A549 (cell line): ENCODE measurements at regions not wholly inside any gene's neighbourhood (a gene's known extent, or its start where the extent isn't known, plus 50 kb on each side); places are given as distances from the start of the nearest gene placed in this dataset.

Source experiments
- ATAC-seq, 2 experiments: fragments of 200-7000 bp in 1 of 2; fragments of >200 bp in 1 of 2; cut with Nextera tagmentation in 1 of 2; cut with Tn5 transposase in 1 of 2; 3 replicates each; pipeline versions ENCODE4 v1.8.0 to v1.9.1; 2018 to 2020; ENCODE audit warnings: mild to moderate bottlenecking in 1 of 2, moderate library complexity in 1 of 2
- CTCF ChIA-PET: fragments of 300-600 bp; sonication (Branson Sonifier 250); formaldehyde crosslinking; extraction: SDS; loops from one replicate; lab custom pipeline; 2021; ENCODE audit warnings: antibody characterized with exemption, inconsistent platforms; lab: Yijun Ruan, JAX
- POLR2A ChIA-PET: fragments of 350-600 bp; formaldehyde crosslinking; extraction: SDS; loops from one replicate; lab custom pipeline; 2021; ENCODE audit warnings: antibody characterized with exemption, inconsistent platforms; lab: Yijun Ruan, JAX
- DNase-seq, 2 experiments: peaks; one replicate each; pipeline versions ENCODE4 v3.0.0 to v3.0.0-alpha.2; 2011 to 2016; ENCODE audit warnings: low read depth in 1 of 2, low spot score in 1 of 2
- FAIRE-seq: peaks from 2 replicates; lab custom pipeline; 2011; peaks lifted over from hg19 to GRCh38; lab: Jason Lieb, UNC
- H3K27ac ChIP-seq, 2 experiments: fragments of >200 bp; sonication (Bioruptor Twin); formaldehyde crosslinking; 3 replicates each; pipeline ENCODE4 v1.5.1; 2016 to 2017
- H3K4me1 ChIP-seq: fragments of >200 bp; sonication (Bioruptor Twin); formaldehyde crosslinking; 3 replicates; pipeline ENCODE4 v1.6.1; 2016
- H3K4me2 ChIP-seq: fragments of >200 bp; sonication (Bioruptor Twin); formaldehyde crosslinking; 3 replicates; pipeline ENCODE4 v1.6.1; 2016
- H3K4me3 ChIP-seq: fragments of >200 bp; sonication (Bioruptor Twin); formaldehyde crosslinking; 3 replicates; pipeline ENCODE4 v1.5.1; 2016
- H3K9me3 ChIP-seq: fragments of >200 bp; sonication (Bioruptor Twin); formaldehyde crosslinking; 3 replicates; pipeline ENCODE4 v1.6.1; 2016
- BCL3 ChIP-seq: fragments of >200 bp; sonication (Bioruptor Twin); formaldehyde crosslinking; IDR thresholded peaks from 3 replicates; pipeline ENCODE4 v1.6.1; 2016
- BHLHE40 ChIP-seq: IDR thresholded peaks from 2 replicates; pipeline ENCODE4 v1.6.1; 2012; ENCODE audit warnings: low read depth, low read length, inconsistent platforms
- CHD2 ChIP-seq: fragments of 150-350 bp; IDR thresholded peaks from 2 replicates; pipeline ENCODE4 v1.6.1; 2014; ENCODE audit warnings: low read length; ENCODE audit not compliant: partially characterized antibody
- CHD4 ChIP-seq: fragments of 200-600 bp; sonication (generic); IDR thresholded peaks from 2 replicates; pipeline ENCODE4 v1.6.1; 2016; ENCODE audit warnings: antibody characterized with exemption, mild to moderate bottlenecking, borderline replicate concordance
- EHMT2 ChIP-seq: fragments of 200-600 bp; sonication (generic); IDR thresholded peaks from 2 replicates; pipeline ENCODE4 v1.6.1; 2016; ENCODE audit warnings: antibody characterized with exemption, low read depth, mild to moderate bottlenecking, moderate library complexity
- FOSB ChIP-seq: fragments of 250-450 bp; sonication (Bioruptor Pico); IDR thresholded peaks from 2 replicates; pipeline ENCODE4 v1.5.0; 2020; ENCODE audit warnings: mild to moderate bottlenecking, moderate library complexity
- HES2 ChIP-seq: fragments of >200 bp; sonication (Bioruptor Twin); formaldehyde crosslinking; IDR thresholded peaks from 2 replicates; pipeline ENCODE4 v1.6.1; 2016
- HEYL ChIP-seq: fragments of 250-450 bp; sonication (Bioruptor Pico); IDR thresholded peaks from 2 replicates; pipeline ENCODE4 v1.8.0; 2021; ENCODE audit warnings: mild to moderate bottlenecking, moderate library complexity
- HOXB13 ChIP-seq: fragments of 250-450 bp; sonication (Bioruptor Pico); IDR thresholded peaks from 2 replicates; pipeline ENCODE4 v1.5.0; 2020; ENCODE audit warnings: low read depth, mild to moderate bottlenecking, moderate library complexity
- JUNB ChIP-seq: fragments of >200 bp; sonication (Bioruptor Twin); formaldehyde crosslinking; IDR thresholded peaks from 2 replicates; pipeline ENCODE4 v1.6.1; 2016
- KDM1A ChIP-seq: fragments of 200-600 bp; sonication (generic); IDR thresholded peaks from 2 replicates; pipeline ENCODE4 v1.6.1; 2016; ENCODE audit warnings: low read depth, mild to moderate bottlenecking
- MAFK ChIP-seq: fragments of 450-650 bp; IDR thresholded peaks from 2 replicates; pipeline ENCODE4 v1.6.1; 2014; ENCODE audit not compliant: partially characterized antibody
- MYC ChIP-seq: IDR thresholded peaks from 2 replicates; pipeline ENCODE4 v1.6.1; 2012; ENCODE audit warnings: mild to moderate bottlenecking, inconsistent platforms, low read length, improper control_type of control experiment, borderline replicate concordance
- NPAS2 ChIP-seq: fragments of 250-450 bp; sonication (Bioruptor Pico); IDR thresholded peaks from 2 replicates; pipeline ENCODE4 v1.8.0; 2022; ENCODE audit warnings: mild to moderate bottlenecking, moderate library complexity, borderline replicate concordance
- PBX3 ChIP-seq: IDR thresholded peaks from 2 replicates; pipeline ENCODE4 v1.6.1; 2012
- PHF8 ChIP-seq: fragments of 200-600 bp; sonication (generic); IDR thresholded peaks from 2 replicates; pipeline ENCODE4 v1.6.1; 2016; ENCODE audit warnings: low read depth, mild to moderate bottlenecking, antibody characterized with exemption, moderate library complexity, borderline replicate concordance
- POLR2A ChIP-seq: IDR thresholded peaks from 2 replicates; pipeline ENCODE4 v1.6.1; 2012; ENCODE audit warnings: mild to moderate bottlenecking, low read length
- POLR2AphosphoS2 ChIP-seq: conservative IDR thresholded peaks from 2 replicates; pipeline ENCODE4 v1.6.1; 2012; ENCODE audit warnings: low read length, improper control_type of control experiment, inconsistent platforms
- RAD21 ChIP-seq, 2 experiments: fragments of >200 bp in 1 of 2; sonication (Bioruptor Twin) in 1 of 2; formaldehyde crosslinking in 1 of 2; IDR thresholded peaks in 1 of 2; conservative IDR thresholded peaks in 1 of 2; 2 replicates in 1 of 2; 3 replicates in 1 of 2; pipeline ENCODE4 v1.6.1; 2012 to 2018; ENCODE audit warnings: inconsistent platforms in 1 of 2
- REST ChIP-seq: fragments of 200-600 bp; sonication (generic); IDR thresholded peaks from 2 replicates; pipeline ENCODE4 v1.6.1; 2016; ENCODE audit warnings: antibody characterized with exemption, mild to moderate bottlenecking, moderate library complexity
- RFX5 ChIP-seq: fragments of 450-650 bp; IDR thresholded peaks from 2 replicates; pipeline ENCODE4 v1.7.1; 2014; ENCODE audit warnings: antibody characterized with exemption, mild to moderate bottlenecking, moderate library complexity
- RNF2 ChIP-seq: fragments of 200-600 bp; sonication (generic); IDR thresholded peaks from 2 replicates; pipeline ENCODE4 v1.6.1; 2016; ENCODE audit warnings: low read depth, mild to moderate bottlenecking, antibody characterized with exemption, moderate library complexity, borderline replicate concordance
- SREBF2 ChIP-seq: fragments of 450-650 bp; IDR thresholded peaks from 2 replicates; pipeline ENCODE4 v1.6.1; 2014; ENCODE audit warnings: mild to moderate bottlenecking, moderate library complexity
- ZC3H11A ChIP-seq: fragments of 450-650 bp; IDR thresholded peaks from 2 replicates; pipeline ENCODE4 v1.6.1; 2014; ENCODE audit warnings: antibody characterized with exemption, mild to moderate bottlenecking
- ZNF302 ChIP-seq: fragments of 250-450 bp; sonication (Bioruptor Pico); IDR thresholded peaks from 2 replicates; pipeline ENCODE4 v1.9.0; 2021; ENCODE audit warnings: inconsistent platforms, mild to moderate bottlenecking, moderate library complexity
- WGBS: methylation state at CpG from one replicate; pipeline ENCODE4 v1.1.6; 2017; ENCODE audit errors: missing lambda C conversion rate; 5-methylcytosine and 5-hydroxymethylcytosine counted together

GRCh38 chr9:90444609-90445204, 197.9 kb downstream of the DIRAS2 start:
- FAIRE-seq (no peak), ATAC-seq (no peak), DNase-seq (no peak)
- CTCF ChIA-PET, result no interaction called here
- H3K27ac ChIP-seq, result no peak overlapping the region
- no peak overlapping the region for H3K4me3 ChIP-seq
- H3K9me3 ChIP-seq, result no peaks in the 10 kb centered on the region
- no peak for TF ChIP-seq CHD4
- no peak for TF ChIP-seq POLR2A
- no peak for TF ChIP-seq BHLHE40
- no peak overlapping the region for H3K4me2 ChIP-seq
- 78% methylated on average over 6 of the region's 6 CpGs for WGBS
- POLR2A ChIA-PET, result no interaction called here
- H3K4me1 ChIP-seq, result peaks cover 17% of the 10 kb centered on the region

GRCh38 chr9:90445391-90445790, 197.2 kb downstream of the DIRAS2 start:
- H3K27ac ChIP-seq, result no peak overlapping the region
- ChIA-PET POLR2A (no interaction called here), CTCF (no interaction called here)
- peaks cover 17% of the 10 kb centered on the region for H3K4me1 ChIP-seq
- DNase-seq (no peak), FAIRE-seq (no peak)
- no peak overlapping the region for H3K4me2 ChIP-seq
- TF ChIP-seq PHF8, result no peak
- no peak for TF ChIP-seq HOXB13
- no peak for TF ChIP-seq HEYL (CRISPR knock-in tag)
- no peak for TF ChIP-seq CHD2
- TF ChIP-seq FOSB (CRISPR knock-in tag), result no peak
- no peak for TF ChIP-seq NPAS2 (CRISPR knock-in tag)
- no peak for TF ChIP-seq JUNB
- no peak for TF ChIP-seq HES2
- TF ChIP-seq KDM1A, result no peak
- no peak for TF ChIP-seq MAFK
- TF ChIP-seq RFX5, result no peak
- TF ChIP-seq POLR2AphosphoS2, result no peak
- TF ChIP-seq RNF2, result no peak
- no peak for TF ChIP-seq REST
- no peak for TF ChIP-seq MYC
- no peak for TF ChIP-seq SREBF2
- TF ChIP-seq, all 56 proteins: peak for 0
- H3K9me3 ChIP-seq, result no peaks in the 10 kb centered on the region
- no peak overlapping the region for H3K4me3 ChIP-seq
- ATAC-seq, result no peak
- WGBS, result 39% methylated on average over 3 of the region's 3 CpGs

GRCh38 chr9:90446200-90446948, 196.2 kb downstream of the DIRAS2 start:
- TF ChIP-seq ZNF302 (CRISPR knock-in tag), result no peak
- TF ChIP-seq FOSB (CRISPR knock-in tag), result no peak
- no peak for TF ChIP-seq NPAS2 (CRISPR knock-in tag)
- TF ChIP-seq ZC3H11A, result no peak
- TF ChIP-seq RAD21 (conservative IDR thresholded peaks at IDR 0.05 in 1 of 2, IDR thresholded peaks at IDR 0.05 in 1 of 2), result no peak
- no peak for TF ChIP-seq MYC
- TF ChIP-seq JUNB, result no peak
- no peak for TF ChIP-seq BCL3
- no peak for TF ChIP-seq EHMT2
- TF ChIP-seq RFX5, result no peak
- TF ChIP-seq MAFK, result no peak
- no peak for TF ChIP-seq PBX3
- Histone ChIP-seq H3K4me3 (no peak overlapping the region), H3K4me2 (no peak overlapping the region), H3K4me1 (peaks cover 14% of the 10 kb centered on the region), H3K9me3 (no peaks in the 10 kb centered on the region), H3K27ac (no peak overlapping the region)
- DNase-seq (no peak), ATAC-seq (no peak), FAIRE-seq (no peak)
- CTCF ChIA-PET, result interaction anchor here (0.6 kb wide), 1 partner anchor 13 kb away, joined by 3 read pairs; no protein-coding TSS in a partner anchor
- POLR2A ChIA-PET, result no interaction called here
- WGBS, result 53% methylated on average over 7 of the region's 7 CpGs
